ENCODE measurements at regions not wholly inside any gene's neighbourhood (a gene's known extent, or its start where the extent isn't known, plus 50 kb on each side); places are given as distances from the start of the nearest gene placed in this dataset.

DNA sequence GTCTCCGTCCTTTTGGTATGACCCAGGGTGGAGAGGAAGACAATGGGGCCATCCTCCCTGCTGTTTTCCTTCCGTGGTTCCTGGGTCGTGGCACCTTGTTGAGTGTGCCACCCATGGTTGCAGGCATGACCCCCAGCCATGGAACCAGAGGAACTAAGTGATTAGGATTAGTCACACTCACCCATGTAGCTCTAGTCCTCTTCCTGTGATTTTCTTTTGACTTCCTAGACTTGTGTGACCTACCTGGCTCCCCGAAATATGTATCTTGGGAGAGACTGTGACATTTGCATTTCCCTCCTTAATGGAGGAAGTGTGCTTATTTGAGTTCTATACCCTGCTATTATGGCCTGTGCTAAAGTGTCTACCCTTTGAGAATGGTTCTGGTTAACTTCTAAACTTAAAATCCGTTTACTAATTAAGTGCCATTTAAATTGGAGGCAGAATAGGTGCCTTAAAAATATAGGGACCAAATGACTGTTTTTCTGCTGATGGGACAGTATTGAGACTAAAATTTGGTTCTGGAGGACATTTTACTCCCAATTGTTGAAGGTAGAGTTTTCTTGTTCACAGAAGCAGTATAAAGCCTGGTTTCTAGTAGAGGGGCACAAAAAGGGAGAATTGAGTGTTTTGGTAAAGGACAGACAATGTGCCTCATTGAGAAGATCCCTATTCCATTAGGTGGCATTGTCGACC is 545.6 kb downstream of the HDGFL1 start:
- TF ChIP-seq POLR2A (IDR thresholded peaks at IDR 0.05; ENCODE audit: low read depth, low read length) (no peak), EZH2 (IDR thresholded peaks at IDR 0.05; ENCODE audit: borderline replicate concordance, low read depth, low read length, severe bottlenecking) (no peak), POLR2AphosphoS5 (IDR thresholded peaks at IDR 0.05; ENCODE audit: insufficient read depth, low read depth, low read length) (no peak), JUN (IDR thresholded peaks at IDR 0.05; ENCODE audit: borderline replicate concordance, insufficient read depth, insufficient read length, low read depth) (no peak)
- TF ChIP-seq, protein P1, sequence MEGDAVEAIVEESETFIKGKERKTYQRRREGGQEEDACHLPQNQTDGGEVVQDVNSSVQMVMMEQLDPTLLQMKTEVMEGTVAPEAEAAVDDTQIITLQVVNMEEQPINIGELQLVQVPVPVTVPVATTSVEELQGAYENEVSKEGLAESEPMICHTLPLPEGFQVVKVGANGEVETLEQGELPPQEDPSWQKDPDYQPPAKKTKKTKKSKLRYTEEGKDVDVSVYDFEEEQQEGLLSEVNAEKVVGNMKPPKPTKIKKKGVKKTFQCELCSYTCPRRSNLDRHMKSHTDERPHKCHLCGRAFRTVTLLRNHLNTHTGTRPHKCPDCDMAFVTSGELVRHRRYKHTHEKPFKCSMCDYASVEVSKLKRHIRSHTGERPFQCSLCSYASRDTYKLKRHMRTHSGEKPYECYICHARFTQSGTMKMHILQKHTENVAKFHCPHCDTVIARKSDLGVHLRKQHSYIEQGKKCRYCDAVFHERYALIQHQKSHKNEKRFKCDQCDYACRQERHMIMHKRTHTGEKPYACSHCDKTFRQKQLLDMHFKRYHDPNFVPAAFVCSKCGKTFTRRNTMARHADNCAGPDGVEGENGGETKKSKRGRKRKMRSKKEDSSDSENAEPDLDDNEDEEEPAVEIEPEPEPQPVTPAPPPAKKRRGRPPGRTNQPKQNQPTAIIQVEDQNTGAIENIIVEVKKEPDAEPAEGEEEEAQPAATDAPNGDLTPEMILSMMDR (IDR thresholded peaks at IDR 0.05; ENCODE audit: extremely low read depth in 1 of 2, insufficient read depth in 1 of 2, low read depth in 1 of 2, low read length in 2 of 2), result no peak
- TF ChIP-seq, protein P2, sequence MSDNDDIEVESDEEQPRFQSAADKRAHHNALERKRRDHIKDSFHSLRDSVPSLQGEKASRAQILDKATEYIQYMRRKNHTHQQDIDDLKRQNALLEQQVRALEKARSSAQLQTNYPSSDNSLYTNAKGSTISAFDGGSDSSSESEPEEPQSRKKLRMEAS (IDR thresholded peaks at IDR 0.05; ENCODE audit: insufficient read depth, insufficient read length), result no peak
